ENCODE measurements at regions not wholly inside any gene's neighbourhood (a gene's known extent, or its start where the extent isn't known, plus 50 kb on each side); places are given as distances from the start of the nearest gene placed in this dataset.

DNA sequence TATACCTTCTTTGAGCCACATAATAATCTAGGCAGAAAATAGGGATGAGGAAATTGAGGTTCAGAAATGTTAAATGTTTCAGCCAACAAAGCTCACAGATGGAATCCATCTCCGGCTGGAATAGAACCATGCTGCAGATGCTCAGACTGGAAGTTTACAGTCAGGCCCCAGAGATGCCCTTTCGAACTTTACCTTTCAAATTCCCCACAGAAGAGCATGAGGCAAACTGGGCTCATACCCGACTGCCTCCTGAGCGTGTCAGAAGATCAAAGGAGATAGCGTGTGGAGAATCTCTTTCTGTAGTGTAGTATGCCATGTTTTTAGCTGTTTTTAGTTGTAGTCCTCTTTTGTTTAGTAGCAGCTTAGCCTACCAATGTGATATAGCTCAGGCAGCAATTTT lies 72.0 kb upstream of the DAP start:
- TF ChIP-seq, protein P1, sequence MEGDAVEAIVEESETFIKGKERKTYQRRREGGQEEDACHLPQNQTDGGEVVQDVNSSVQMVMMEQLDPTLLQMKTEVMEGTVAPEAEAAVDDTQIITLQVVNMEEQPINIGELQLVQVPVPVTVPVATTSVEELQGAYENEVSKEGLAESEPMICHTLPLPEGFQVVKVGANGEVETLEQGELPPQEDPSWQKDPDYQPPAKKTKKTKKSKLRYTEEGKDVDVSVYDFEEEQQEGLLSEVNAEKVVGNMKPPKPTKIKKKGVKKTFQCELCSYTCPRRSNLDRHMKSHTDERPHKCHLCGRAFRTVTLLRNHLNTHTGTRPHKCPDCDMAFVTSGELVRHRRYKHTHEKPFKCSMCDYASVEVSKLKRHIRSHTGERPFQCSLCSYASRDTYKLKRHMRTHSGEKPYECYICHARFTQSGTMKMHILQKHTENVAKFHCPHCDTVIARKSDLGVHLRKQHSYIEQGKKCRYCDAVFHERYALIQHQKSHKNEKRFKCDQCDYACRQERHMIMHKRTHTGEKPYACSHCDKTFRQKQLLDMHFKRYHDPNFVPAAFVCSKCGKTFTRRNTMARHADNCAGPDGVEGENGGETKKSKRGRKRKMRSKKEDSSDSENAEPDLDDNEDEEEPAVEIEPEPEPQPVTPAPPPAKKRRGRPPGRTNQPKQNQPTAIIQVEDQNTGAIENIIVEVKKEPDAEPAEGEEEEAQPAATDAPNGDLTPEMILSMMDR (IDR thresholded peaks at IDR 0.05) = no peak
- no peak for TF ChIP-seq POLR2A (IDR thresholded peaks at IDR 0.05)
